ENCODE measurements at regions not wholly inside any gene's neighbourhood (a gene's known extent, or its start where the extent isn't known, plus 50 kb on each side); places are given as distances from the start of the nearest gene placed in this dataset.

DNA sequence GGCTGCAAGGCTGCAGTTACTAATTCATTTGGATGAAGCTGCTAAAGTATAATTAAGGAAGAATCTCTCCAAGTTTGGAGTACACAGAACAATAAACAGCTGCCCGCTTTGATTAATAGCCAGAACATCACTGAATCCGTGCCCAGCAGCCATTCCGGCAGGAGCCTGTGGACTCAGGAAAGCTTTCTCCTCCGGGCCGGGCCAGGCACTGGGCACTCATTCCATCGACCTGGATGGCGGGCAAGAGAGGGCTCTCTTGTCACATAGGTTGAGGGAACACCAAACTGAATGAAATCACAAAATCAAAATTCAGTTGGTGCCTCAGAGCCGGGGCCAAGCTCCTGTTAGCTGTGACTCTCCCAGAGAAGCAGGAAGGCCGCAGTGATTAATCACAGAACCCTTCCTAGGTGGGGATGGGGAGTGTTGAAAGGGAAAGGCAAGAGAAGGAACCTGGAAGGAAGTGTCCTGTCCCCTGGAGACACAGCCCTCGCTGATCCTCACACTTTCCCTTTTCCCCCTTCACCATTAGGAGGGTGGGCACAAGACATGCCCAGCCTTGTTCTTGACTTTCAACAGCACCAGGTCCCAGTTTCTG lies 306.7 kb downstream of the NPHP4 start:
- Histone ChIP-seq H3K27ac (ENCODE audit: low read depth) (no peak overlapping the region), H4K20me1 (replicated peaks; ENCODE audit: insufficient read depth) (no peaks in the 10 kb centered on the region), H3K4me2 (no peak overlapping the region), H3K79me2 (replicated peaks; ENCODE audit: insufficient read depth) (no peaks in the 10 kb centered on the region), H3K27me3 (ENCODE audit: insufficient read depth) (no peaks in the 10 kb centered on the region), H3K36me3 (ENCODE audit: insufficient read depth) (no peaks in the 10 kb centered on the region; the same call in 1 of the 2 replicates), H2AFZ (no peak overlapping the region), H3K4me3 (no peak overlapping the region), H3K9me2 (ENCODE audit: insufficient read depth) (no peaks in the 10 kb centered on the region), H3F3A (replicated peaks; ENCODE audit: low read depth) (no peaks in the 10 kb centered on the region), H3K4me1 (ENCODE audit: insufficient read depth) (no peaks in the 10 kb centered on the region)
- Mint-ChIP-seq H3K27ac (no peak overlapping the region), H3K9me3 (peaks cover 2% of the 10 kb centered on the region; the same call in 1 of the 3 replicates), H3K4me3 (no peak overlapping the region), H3K36me3 (ENCODE audit: low read depth) (no peaks in the 10 kb centered on the region), H3K27me3 (ENCODE audit: insufficient read depth, low read depth, poor library complexity) (peaks cover 14% of the 10 kb centered on the region), H3K4me1 (peaks cover 12% of the 10 kb centered on the region)
- DNase-seq (ENCODE audit: low spot score) (no peak), ATAC-seq (no peak)
- TF ChIP-seq EZH2 (IDR thresholded peaks at IDR 0.05; ENCODE audit: low read depth, unreplicated experiment): no peak

DNA sequence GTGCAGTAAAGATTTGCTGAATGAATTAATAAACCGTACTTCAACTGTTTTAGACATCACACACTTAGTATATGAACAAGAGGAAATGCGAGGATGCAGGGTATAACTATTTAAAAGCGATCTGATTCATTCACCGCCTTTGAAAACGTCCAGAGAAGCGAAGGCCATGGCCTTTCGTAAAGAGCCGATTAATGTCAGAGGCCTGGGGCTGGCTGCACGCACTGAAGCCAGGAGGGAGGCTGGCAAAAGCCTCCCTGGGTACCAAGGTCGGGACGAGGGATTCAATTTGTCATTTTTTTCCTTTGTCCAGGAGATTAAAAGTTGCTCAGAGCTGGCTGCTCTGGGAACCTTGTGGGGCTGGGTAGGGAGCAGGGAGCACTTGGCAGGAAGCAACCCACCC lies 307.4 kb downstream of the NPHP4 start:
- Mint-ChIP-seq H3K4me3 (no peak overlapping the region), H3K9me3 (peaks cover 2% of the 10 kb centered on the region; the same call in 1 of the 3 replicates), H3K4me1 (peaks cover 5% of the 10 kb centered on the region; the same call in 1 of the 3 replicates), H3K27ac (no peak overlapping the region), H3K27me3 (ENCODE audit: insufficient read depth, low read depth, poor library complexity) (peaks cover 14% of the 10 kb centered on the region), H3K36me3 (ENCODE audit: low read depth) (no peaks in the 10 kb centered on the region)
- no peak for TF ChIP-seq JUNB (IDR thresholded peaks at IDR 0.05; ENCODE audit: unreplicated experiment)
- TF ChIP-seq POLR2AphosphoS5 (IDR thresholded peaks at IDR 0.05; ENCODE audit: low read depth): no peak
- TF ChIP-seq CREB1 (CRISPR knock-in tag; IDR thresholded peaks at IDR 0.05; ENCODE audit: low read depth): no peak
- Histone ChIP-seq H3K27ac (ENCODE audit: low read depth) (no peak overlapping the region), H3K4me1 (ENCODE audit: insufficient read depth) (no peaks in the 10 kb centered on the region), H3K27me3 (ENCODE audit: insufficient read depth) (no peaks in the 10 kb centered on the region), H4K20me1 (replicated peaks; ENCODE audit: insufficient read depth) (no peaks in the 10 kb centered on the region), H3K4me3 (no peak overlapping the region), H3K4me2 (no peak overlapping the region), H3K9me2 (ENCODE audit: insufficient read depth) (no peaks in the 10 kb centered on the region), H3K36me3 (ENCODE audit: insufficient read depth) (no peaks in the 10 kb centered on the region; the same call in 1 of the 2 replicates), H2AFZ (no peak overlapping the region), H3K79me2 (replicated peaks; ENCODE audit: insufficient read depth) (no peaks in the 10 kb centered on the region), H3F3A (replicated peaks; ENCODE audit: low read depth) (no peaks in the 10 kb centered on the region)
- no peak for ATAC-seq
- no peak for DNase-seq (ENCODE audit: low spot score)

DNA sequence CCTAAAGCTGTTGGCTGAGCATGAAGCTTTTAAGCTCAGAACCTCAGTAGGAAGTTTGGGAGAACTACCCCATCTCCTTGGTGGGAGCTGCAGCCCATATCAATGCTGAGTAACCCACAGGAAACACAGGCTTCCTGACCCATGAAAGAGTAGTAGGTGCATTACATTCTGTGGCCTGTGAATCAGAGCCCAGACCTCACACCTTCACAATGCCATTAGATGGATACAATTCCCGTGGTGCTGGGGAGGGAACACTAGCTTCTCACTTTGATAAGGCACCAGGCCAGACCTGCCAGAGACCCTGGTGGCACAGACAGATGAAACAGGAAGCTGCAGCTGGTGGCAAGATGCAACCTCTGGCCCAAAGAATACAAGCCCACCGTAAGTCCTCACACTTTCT lies 308.8 kb downstream of the NPHP4 start:
- no peak overlapping the region for H3K4me2 ChIP-seq
- Mint-ChIP-seq H3K27me3 (ENCODE audit: insufficient read depth, low read depth, poor library complexity) (peaks cover 14% of the 10 kb centered on the region), H3K27ac (no peak overlapping the region), H3K4me3 (no peak overlapping the region), H3K4me1 (peaks cover 5% of the 10 kb centered on the region; the same call in 1 of the 3 replicates), H3K9me3 (peaks cover 2% of the 10 kb centered on the region; the same call in 1 of the 3 replicates), H3K36me3 (ENCODE audit: low read depth) (no peaks in the 10 kb centered on the region)
- DNase-seq (ENCODE audit: low spot score) (no peak), ATAC-seq (no peak)
- H3K4me1 ChIP-seq (ENCODE audit: insufficient read depth): no peaks in the 10 kb centered on the region
- H3K4me3 ChIP-seq: no peak overlapping the region
- no peaks in the 10 kb centered on the region for H3K27me3 ChIP-seq (ENCODE audit: insufficient read depth)
- no peak overlapping the region for H3K27ac ChIP-seq (ENCODE audit: low read depth)
- H4K20me1 ChIP-seq (replicated peaks; ENCODE audit: insufficient read depth): no peaks in the 10 kb centered on the region
- H3F3A ChIP-seq (replicated peaks; ENCODE audit: low read depth): no peaks in the 10 kb centered on the region
- no peaks in the 10 kb centered on the region; the same call in 1 of the 2 replicates for H3K36me3 ChIP-seq (ENCODE audit: insufficient read depth)
- no peaks in the 10 kb centered on the region for H3K9me2 ChIP-seq (ENCODE audit: insufficient read depth)
- no peak overlapping the region for H2AFZ ChIP-seq
- H3K79me2 ChIP-seq (replicated peaks; ENCODE audit: insufficient read depth): no peaks in the 10 kb centered on the region
- no peak for TF ChIP-seq ZNF331 (CRISPR knock-in tag; IDR thresholded peaks at IDR 0.05; ENCODE audit: low read depth)
- TF ChIP-seq, protein P1, sequence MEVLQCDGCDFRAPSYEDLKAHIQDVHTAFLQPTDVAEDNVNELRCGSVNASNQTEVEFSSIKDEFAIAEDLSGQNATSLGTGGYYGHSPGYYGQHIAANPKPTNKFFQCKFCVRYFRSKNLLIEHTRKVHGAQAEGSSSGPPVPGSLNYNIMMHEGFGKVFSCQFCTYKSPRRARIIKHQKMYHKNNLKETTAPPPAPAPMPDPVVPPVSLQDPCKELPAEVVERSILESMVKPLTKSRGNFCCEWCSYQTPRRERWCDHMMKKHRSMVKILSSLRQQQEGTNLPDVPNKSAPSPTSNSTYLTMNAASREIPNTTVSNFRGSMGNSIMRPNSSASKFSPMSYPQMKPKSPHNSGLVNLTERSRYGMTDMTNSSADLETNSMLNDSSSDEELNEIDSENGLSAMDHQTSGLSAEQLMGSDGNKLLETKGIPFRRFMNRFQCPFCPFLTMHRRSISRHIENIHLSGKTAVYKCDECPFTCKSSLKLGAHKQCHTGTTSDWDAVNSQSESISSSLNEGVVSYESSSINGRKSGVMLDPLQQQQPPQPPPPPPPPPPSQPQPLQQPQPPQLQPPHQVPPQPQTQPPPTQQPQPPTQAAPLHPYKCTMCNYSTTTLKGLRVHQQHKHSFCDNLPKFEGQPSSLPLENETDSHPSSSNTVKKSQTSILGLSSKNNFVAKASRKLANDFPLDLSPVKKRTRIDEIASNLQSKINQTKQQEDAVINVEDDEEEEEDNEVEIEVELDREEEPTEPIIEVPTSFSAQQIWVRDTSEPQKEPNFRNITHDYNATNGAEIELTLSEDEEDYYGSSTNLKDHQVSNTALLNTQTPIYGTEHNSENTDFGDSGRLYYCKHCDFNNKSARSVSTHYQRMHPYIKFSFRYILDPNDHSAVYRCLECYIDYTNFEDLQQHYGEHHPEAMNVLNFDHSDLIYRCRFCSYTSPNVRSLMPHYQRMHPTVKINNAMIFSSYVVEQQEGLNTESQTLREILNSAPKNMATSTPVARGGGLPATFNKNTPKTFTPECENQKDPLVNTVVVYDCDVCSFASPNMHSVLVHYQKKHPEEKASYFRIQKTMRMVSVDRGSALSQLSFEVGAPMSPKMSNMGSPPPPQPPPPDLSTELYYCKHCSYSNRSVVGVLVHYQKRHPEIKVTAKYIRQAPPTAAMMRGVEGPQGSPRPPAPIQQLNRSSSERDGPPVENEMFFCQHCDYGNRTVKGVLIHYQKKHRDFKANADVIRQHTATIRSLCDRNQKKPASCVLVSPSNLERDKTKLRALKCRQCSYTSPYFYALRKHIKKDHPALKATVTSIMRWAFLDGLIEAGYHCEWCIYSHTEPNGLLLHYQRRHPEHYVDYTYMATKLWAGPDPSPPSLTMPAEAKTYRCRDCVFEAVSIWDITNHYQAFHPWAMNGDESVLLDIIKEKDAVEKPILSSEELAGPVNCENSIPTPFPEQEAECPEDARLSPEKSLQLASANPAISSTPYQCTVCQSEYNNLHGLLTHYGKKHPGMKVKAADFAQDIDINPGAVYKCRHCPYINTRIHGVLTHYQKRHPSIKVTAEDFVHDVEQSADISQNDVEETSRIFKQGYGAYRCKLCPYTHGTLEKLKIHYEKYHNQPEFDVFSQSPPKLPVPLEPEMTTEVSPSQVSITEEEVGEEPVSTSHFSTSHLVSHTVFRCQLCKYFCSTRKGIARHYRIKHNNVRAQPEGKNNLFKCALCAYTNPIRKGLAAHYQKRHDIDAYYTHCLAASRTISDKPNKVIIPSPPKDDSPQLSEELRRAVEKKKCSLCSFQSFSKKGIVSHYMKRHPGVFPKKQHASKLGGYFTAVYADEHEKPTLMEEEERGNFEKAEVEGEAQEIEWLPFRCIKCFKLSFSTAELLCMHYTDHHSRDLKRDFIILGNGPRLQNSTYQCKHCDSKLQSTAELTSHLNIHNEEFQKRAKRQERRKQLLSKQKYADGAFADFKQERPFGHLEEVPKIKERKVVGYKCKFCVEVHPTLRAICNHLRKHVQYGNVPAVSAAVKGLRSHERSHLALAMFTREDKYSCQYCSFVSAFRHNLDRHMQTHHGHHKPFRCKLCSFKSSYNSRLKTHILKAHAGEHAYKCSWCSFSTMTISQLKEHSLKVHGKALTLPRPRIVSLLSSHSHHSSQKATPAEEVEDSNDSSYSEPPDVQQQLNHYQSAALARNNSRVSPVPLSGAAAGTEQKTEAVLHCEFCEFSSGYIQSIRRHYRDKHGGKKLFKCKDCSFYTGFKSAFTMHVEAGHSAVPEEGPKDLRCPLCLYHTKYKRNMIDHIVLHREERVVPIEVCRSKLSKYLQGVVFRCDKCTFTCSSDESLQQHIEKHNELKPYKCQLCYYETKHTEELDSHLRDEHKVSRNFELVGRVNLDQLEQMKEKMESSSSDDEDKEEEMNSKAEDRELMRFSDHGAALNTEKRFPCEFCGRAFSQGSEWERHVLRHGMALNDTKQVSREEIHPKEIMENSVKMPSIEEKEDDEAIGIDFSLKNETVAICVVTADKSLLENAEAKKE (CRISPR knock-in tag; IDR thresholded peaks at IDR 0.05): no peak
- no peak for TF ChIP-seq JUNB (IDR thresholded peaks at IDR 0.05; ENCODE audit: unreplicated experiment)
- TF ChIP-seq NANOG (IDR thresholded peaks at IDR 0.05; ENCODE audit: borderline replicate concordance): no peak
- no peak for TF ChIP-seq ZNF114 (CRISPR knock-in tag; IDR thresholded peaks at IDR 0.05)
- TF ChIP-seq STAT1 (IDR thresholded peaks at IDR 0.05; ENCODE audit: unreplicated experiment): no peak
- no peak for TF ChIP-seq EZH2 (IDR thresholded peaks at IDR 0.05; ENCODE audit: low read depth, unreplicated experiment)
- no peak for TF ChIP-seq EZH2phosphoT487 (IDR thresholded peaks at IDR 0.05; ENCODE audit: unreplicated experiment)
